ENCODE measurements at regions not wholly inside any gene's neighbourhood (a gene's known extent, or its start where the extent isn't known, plus 50 kb on each side); places are given as distances from the start of the nearest gene placed in this dataset.
"Not testable (repeated sequence)": the region's sequence is repeated elsewhere in the genome, so short reads cannot be mapped to it uniquely, and the experiment has no call there.

- TF ChIP-seq CTCF (IDR thresholded peaks at IDR 0.05; ENCODE audit: extremely low read depth, insufficient read depth, missing control alignments) = no peak
- in situ Hi-C loops (cut with MboI; ENCODE audit: low pct_unique_long_range_greater_than_20kb, low sequenced_read_pairs, unreplicated experiment) = no loop called here
- DNase-seq (ENCODE audit: low spot score) = no peak
These were observed 85.1 kb upstream of the HES1 start for GRCh38 chr3:194050782-194051320.

- no peak for DNase-seq (ENCODE audit: low spot score)
- no peak for TF ChIP-seq CTCF (IDR thresholded peaks at IDR 0.05; ENCODE audit: extremely low read depth, insufficient read depth, missing control alignments)
- in situ Hi-C loops (cut with MboI; ENCODE audit: low pct_unique_long_range_greater_than_20kb, low sequenced_read_pairs, unreplicated experiment) = no loop called here
These were observed 84.4 kb upstream of the HES1 start for GRCh38 chr3:194051366-194052149.

- no peak for TF ChIP-seq CTCF (IDR thresholded peaks at IDR 0.05; ENCODE audit: extremely low read depth, insufficient read depth, missing control alignments)
- in situ Hi-C loops (cut with MboI; ENCODE audit: low pct_unique_long_range_greater_than_20kb, low sequenced_read_pairs, unreplicated experiment) = no loop called here
These were observed 82.8 kb upstream of the HES1 start for GRCh38 chr3:194053136-194053535.

GRCh38 chr3:194054016-194054415, 81.9 kb upstream of the HES1 start:
- no peak for DNase-seq (ENCODE audit: low spot score)
- TF ChIP-seq CTCF (IDR thresholded peaks at IDR 0.05; ENCODE audit: extremely low read depth, insufficient read depth, missing control alignments) = no peak
- in situ Hi-C loops (cut with MboI; ENCODE audit: low pct_unique_long_range_greater_than_20kb, low sequenced_read_pairs, unreplicated experiment) = no loop called here

More at GRCh38 chr3:194053136-194053535, 82.8 kb upstream of the HES1 start:
- DNase-seq (ENCODE audit: low spot score) = no peak

- no peak for TF ChIP-seq CTCF (IDR thresholded peaks at IDR 0.05; ENCODE audit: extremely low read depth, insufficient read depth, missing control alignments)
- in situ Hi-C loops (cut with MboI; ENCODE audit: low pct_unique_long_range_greater_than_20kb, low sequenced_read_pairs, unreplicated experiment) = no loop called here
These were observed 81.4 kb upstream of the HES1 start for GRCh38 chr3:194054540-194054939.

GRCh38 chr3:194054961-194055360, 81.0 kb upstream of the HES1 start:
- no peak for DNase-seq (ENCODE audit: low spot score)
- in situ Hi-C loops (cut with MboI; ENCODE audit: low pct_unique_long_range_greater_than_20kb, low sequenced_read_pairs, unreplicated experiment) = no loop called here
- TF ChIP-seq CTCF (IDR thresholded peaks at IDR 0.05; ENCODE audit: extremely low read depth, insufficient read depth, missing control alignments) = no peak

More at GRCh38 chr3:194054540-194054939, 81.4 kb upstream of the HES1 start:
- DNase-seq (ENCODE audit: low spot score) = no peak

GRCh38 chr3:194056323-194056722, 79.6 kb upstream of the HES1 start:
- in situ Hi-C loops (cut with MboI; ENCODE audit: low pct_unique_long_range_greater_than_20kb, low sequenced_read_pairs, unreplicated experiment); DNase-seq (ENCODE audit: low spot score): not testable (repeated sequence)

All from GM13977 (cell line).